ENCODE measurements at regions not wholly inside any gene's neighbourhood (a gene's known extent, or its start where the extent isn't known, plus 50 kb on each side); places are given as distances from the start of the nearest gene placed in this dataset.

DNA sequence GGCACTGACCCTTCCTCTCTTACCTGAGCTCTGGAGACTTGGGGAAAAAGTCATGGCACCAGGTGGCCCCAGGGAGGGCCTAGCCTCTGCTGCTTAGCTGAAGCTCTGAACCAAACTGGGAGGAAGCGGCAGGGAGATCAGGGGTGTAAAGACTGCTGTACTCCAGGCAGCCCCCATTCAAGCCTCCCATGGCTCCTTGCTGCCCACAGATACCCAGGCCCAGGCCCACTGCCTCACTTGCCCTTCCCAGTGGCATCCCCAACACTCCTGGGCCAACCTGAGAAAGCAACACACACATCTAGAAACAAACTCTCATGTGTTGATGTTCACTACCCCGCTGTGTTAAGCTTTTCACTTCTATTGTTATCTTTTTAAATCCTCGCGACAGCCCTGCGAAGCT, 151.6 kb downstream of the C5orf15 start:
- no peak for TF ChIP-seq EZH2 (IDR thresholded peaks at IDR 0.05; ENCODE audit: borderline replicate concordance, low read length)
- TF ChIP-seq, protein P1, sequence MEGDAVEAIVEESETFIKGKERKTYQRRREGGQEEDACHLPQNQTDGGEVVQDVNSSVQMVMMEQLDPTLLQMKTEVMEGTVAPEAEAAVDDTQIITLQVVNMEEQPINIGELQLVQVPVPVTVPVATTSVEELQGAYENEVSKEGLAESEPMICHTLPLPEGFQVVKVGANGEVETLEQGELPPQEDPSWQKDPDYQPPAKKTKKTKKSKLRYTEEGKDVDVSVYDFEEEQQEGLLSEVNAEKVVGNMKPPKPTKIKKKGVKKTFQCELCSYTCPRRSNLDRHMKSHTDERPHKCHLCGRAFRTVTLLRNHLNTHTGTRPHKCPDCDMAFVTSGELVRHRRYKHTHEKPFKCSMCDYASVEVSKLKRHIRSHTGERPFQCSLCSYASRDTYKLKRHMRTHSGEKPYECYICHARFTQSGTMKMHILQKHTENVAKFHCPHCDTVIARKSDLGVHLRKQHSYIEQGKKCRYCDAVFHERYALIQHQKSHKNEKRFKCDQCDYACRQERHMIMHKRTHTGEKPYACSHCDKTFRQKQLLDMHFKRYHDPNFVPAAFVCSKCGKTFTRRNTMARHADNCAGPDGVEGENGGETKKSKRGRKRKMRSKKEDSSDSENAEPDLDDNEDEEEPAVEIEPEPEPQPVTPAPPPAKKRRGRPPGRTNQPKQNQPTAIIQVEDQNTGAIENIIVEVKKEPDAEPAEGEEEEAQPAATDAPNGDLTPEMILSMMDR (IDR thresholded peaks at IDR 0.05; ENCODE audit: low read length) = no peak

Measured in OCI-LY1 (cell line).